ENCODE measurements at regions not wholly inside any gene's neighbourhood (a gene's known extent, or its start where the extent isn't known, plus 50 kb on each side); places are given as distances from the start of the nearest gene placed in this dataset.

- no peak for TF ChIP-seq CTCF (IDR thresholded peaks at IDR 0.05; ENCODE audit: insufficient read depth, low read depth, low read length)
- no peak for TF ChIP-seq EZH2 (IDR thresholded peaks at IDR 0.05; ENCODE audit: insufficient read depth, low read length)
Measured at GRCh38 chr3:19799115-19799514, 134.9 kb downstream of the EFHB start.
